SK-N-SH (cell line): ENCODE measurements at regions not wholly inside any gene's neighbourhood (a gene's known extent, or its start where the extent isn't known, plus 50 kb on each side); places are given as distances from the start of the nearest gene placed in this dataset.
A peak's percentile ranks its signal among the peaks of the same experiment; 100 is the strongest.

Experiments used
- CTCF ChIA-PET: fragments of 300-600, 350-600 bp; formaldehyde crosslinking; extraction: SDS; loops from one replicate; lab custom pipeline; 2021; lab: Yijun Ruan, JAX
- POLR2A ChIA-PET: fragments of 350-600 bp; sonication (Branson Sonifier 250); formaldehyde crosslinking; extraction: SDS; loops from one replicate; lab custom pipeline; 2020; ENCODE audit warnings: antibody characterized with exemption, inconsistent platforms; lab: Yijun Ruan, JAX
- DNase-seq: peaks from one replicate; pipeline ENCODE4 v3.0.0; 2012
- H2AFZ ChIP-seq: fragments of 200-600 bp; sonication (generic); 2 replicates; pipeline ENCODE4 v1.8.1; 2016; ENCODE audit warnings: antibody characterized with exemption, mild to moderate bottlenecking, low read depth
- H3F3A ChIP-seq: fragments of 200-600 bp; sonication (generic); replicated peaks from 2 replicates; pipeline ENCODE3; 2016; ENCODE audit warnings: antibody characterized with exemption, mild to moderate bottlenecking; ENCODE audit not compliant: insufficient read depth
- H3K27ac ChIP-seq, 2 experiments: fragments of 200-500 bp in 1 of 2; fragments of 200-600 bp in 1 of 2; sonication (Bioruptor generic) in 1 of 2; sonication (generic), shearing (Covaris generic) in 1 of 2; 2 replicates each; pipeline versions ENCODE4 v1.5.1 to v1.6.1; 2014 to 2016; ENCODE audit warnings: low read depth in 2 of 2, inconsistent platforms in 1 of 2, low read length in 1 of 2, mild to moderate bottlenecking in 1 of 2, mixed read lengths in 1 of 2
- H3K27me3 ChIP-seq: fragments of 200-600 bp; sonication (generic), shearing (Covaris generic); 2 replicates; pipeline ENCODE4 v1.6.1; 2016; ENCODE audit warnings: mixed run types; ENCODE audit not compliant: insufficient read depth
- H3K36me3 ChIP-seq, 2 experiments: fragments of 200-500 bp in 1 of 2; fragments of 200-600 bp in 1 of 2; sonication (Bioruptor generic) in 1 of 2; sonication (generic) in 1 of 2; replicated peaks in 1 of 2; 2 replicates each; pipeline versions ENCODE3 to v1.5.1; 2014 to 2016; ENCODE audit warnings: low read length in 1 of 2, mild to moderate bottlenecking in 1 of 2; ENCODE audit not compliant: insufficient read depth in 2 of 2, control insufficient read depth in 1 of 2
- H3K4me1 ChIP-seq, 2 experiments: fragments of 200-500 bp in 1 of 2; fragments of 200-600 bp in 1 of 2; sonication (Bioruptor generic) in 1 of 2; sonication (generic), shearing (Covaris generic) in 1 of 2; 2 replicates each; pipeline versions ENCODE4 v1.5.1 to v1.6.1; 2014 to 2016; ENCODE audit warnings: low read depth in 1 of 2, low read length in 1 of 2, mixed run types in 1 of 2; ENCODE audit not compliant: insufficient read depth in 2 of 2, control insufficient read depth in 1 of 2
- H3K4me2 ChIP-seq: fragments of 200-600 bp; sonication (generic), shearing (Covaris generic); 2 replicates; pipeline ENCODE4 v1.6.1; 2017; ENCODE audit warnings: mixed run types
- H3K4me3 ChIP-seq, 2 experiments: fragments of 200-500 bp in 1 of 2; fragments of 200-600 bp in 1 of 2; sonication (Bioruptor generic) in 1 of 2; sonication (generic), shearing (Covaris generic) in 1 of 2; 2 replicates each; pipeline versions ENCODE4 v1.5.1 to v1.8.1; 2014 to 2016; ENCODE audit warnings: low read depth in 2 of 2, inconsistent platforms in 1 of 2, low read length in 1 of 2, mild to moderate bottlenecking in 1 of 2, mixed read lengths in 1 of 2, moderate library complexity in 1 of 2
- H3K79me2 ChIP-seq: fragments of 200-600 bp; sonication (generic); 2 replicates; pipeline ENCODE4 v1.8.1; 2017; ENCODE audit warnings: mild to moderate bottlenecking; ENCODE audit not compliant: insufficient read depth
- H3K9ac ChIP-seq: fragments of 200-600 bp; sonication (generic); 2 replicates; pipeline ENCODE4 v1.6.1; 2017; ENCODE audit warnings: mixed run types
- H3K9me2 ChIP-seq: fragments of 200-600 bp; sonication (generic); 2 replicates; pipeline ENCODE4 v1.6.1; 2017; ENCODE audit warnings: mixed run types
- H3K9me3 ChIP-seq: fragments of 200-600 bp; sonication (generic); 2 replicates; pipeline ENCODE4 v1.6.1; 2017; ENCODE audit warnings: mixed run types, mild to moderate bottlenecking, moderate library complexity
- H4K20me1 ChIP-seq: fragments of 200-600 bp; sonication (generic); 2 replicates; pipeline ENCODE4 v1.6.1; 2017; ENCODE audit warnings: mild to moderate bottlenecking, mixed run types; ENCODE audit not compliant: insufficient read depth
- CTCF ChIP-seq: fragments of 200-600 bp; sonication (generic); IDR thresholded peaks from 2 replicates; pipeline ENCODE4 v1.6.1; 2017; ENCODE audit warnings: antibody characterized with exemption, mild to moderate bottlenecking, moderate library complexity
- FOXM1 ChIP-seq: IDR thresholded peaks from 2 replicates; pipeline ENCODE4 v1.4.0; 2012; ENCODE audit warnings: low read depth, mild to moderate bottlenecking
- MAX ChIP-seq: IDR thresholded peaks from 2 replicates; pipeline ENCODE4 v1.4.0; 2012; ENCODE audit warnings: low read depth
- NRF1 ChIP-seq: IDR thresholded peaks from 2 replicates; pipeline ENCODE4 v1.6.1; 2012; ENCODE audit warnings: low read depth, mild to moderate bottlenecking, low read length
- RCOR1 ChIP-seq: fragments of 150-350 bp; IDR thresholded peaks from 2 replicates; pipeline ENCODE4 v1.6.1; 2017; ENCODE audit warnings: antibody characterized with exemption, low read length
- RFX5 ChIP-seq: IDR thresholded peaks from 2 replicates; pipeline ENCODE4 v1.6.1; 2012; ENCODE audit warnings: mild to moderate bottlenecking, improper control_type of control experiment, low read length
- RXRA ChIP-seq: IDR thresholded peaks from 2 replicates; pipeline ENCODE4 v1.4.0; 2012; ENCODE audit warnings: low read depth, mild to moderate bottlenecking, borderline replicate concordance
- TAF1 ChIP-seq: IDR thresholded peaks from 2 replicates; pipeline ENCODE4 v1.6.1; 2012; ENCODE audit warnings: low read depth, mild to moderate bottlenecking, low read length, moderate library complexity, borderline replicate concordance
- TEAD4 ChIP-seq: IDR thresholded peaks from 2 replicates; pipeline ENCODE4 v1.4.0; 2012; ENCODE audit warnings: mild to moderate bottlenecking, borderline replicate concordance; ENCODE audit not compliant: insufficient read depth
- YY1 ChIP-seq: IDR thresholded peaks from 2 replicates; pipeline ENCODE4 v1.4.0; 2012; ENCODE audit warnings: low read depth, mild to moderate bottlenecking
- ZBTB33 ChIP-seq: IDR thresholded peaks from 2 replicates; pipeline ENCODE4 v1.4.0; 2012; ENCODE audit warnings: low read depth, borderline replicate concordance
- WGBS: methylation state at CpG from one replicate; pipeline ENCODE4 v1.1.6; 2017; ENCODE audit warnings: low lambda C conversion rate; 5-methylcytosine and 5-hydroxymethylcytosine counted together

GRCh38 chr1:193542690-193543089 is 356.3 kb upstream of the B3GALT2 start:
- POLR2A ChIA-PET = no interaction called here

GRCh38 chr1:193540511-193540910 is 354.1 kb upstream of the B3GALT2 start:
- H4K20me1 ChIP-seq = no peaks in the 10 kb centered on the region
- H3K36me3 ChIP-seq = no peaks in the 10 kb centered on the region
- ChIA-PET POLR2A (no interaction called here), CTCF (no interaction called here)
- H2AFZ ChIP-seq = peak overlapping the region; percentile 44; the same call in 1 of the 2 replicates
- no peaks in the 10 kb centered on the region for H3K27me3 ChIP-seq
- H3K4me3 ChIP-seq = no peak overlapping the region
- no peak for DNase-seq
- TF ChIP-seq CTCF (no peak), TAF1 (no peak)
- no peaks in the 10 kb centered on the region for H3K9me2 ChIP-seq
- H3K9ac ChIP-seq = no peak overlapping the region
- H3F3A ChIP-seq = no peaks in the 10 kb centered on the region
- no peaks in the 10 kb centered on the region for H3K79me2 ChIP-seq
- H3K4me2 ChIP-seq = no peak overlapping the region
- H3K27ac ChIP-seq = no peak overlapping the region
- no peaks in the 10 kb centered on the region for H3K9me3 ChIP-seq
- H3K4me1 ChIP-seq = peaks cover 2 to 4% of the 10 kb centered on the region in 2 experiments; a peak in 2 of 4 replicates

More at GRCh38 chr1:193542690-193543089, 356.3 kb upstream of the B3GALT2 start:
- DNase-seq = no peak
- Histone ChIP-seq H3K79me2 (no peaks in the 10 kb centered on the region), H3K27ac (peak overlapping the region in 1 of 2 experiments; percentile 50; a peak in 1 of 4 replicates), H2AFZ (no peak overlapping the region), H3K4me2 (no peak overlapping the region), H3K27me3 (no peaks in the 10 kb centered on the region), H4K20me1 (no peaks in the 10 kb centered on the region), H3K9ac (no peak overlapping the region), H3K4me3 (no peak overlapping the region), H3K36me3 (no peaks in the 10 kb centered on the region), H3F3A (no peaks in the 10 kb centered on the region), H3K9me2 (no peaks in the 10 kb centered on the region), H3K9me3 (no peaks in the 10 kb centered on the region), H3K4me1 (peaks cover 2 to 4% of the 10 kb centered on the region in 2 experiments; a peak in 2 of 4 replicates)
- TF ChIP-seq MAX (no peak), RFX5 (no peak), NRF1 (no peak), RXRA (no peak), RCOR1 (no peak), YY1 (no peak), ZBTB33 (no peak), FOXM1 (no peak), TAF1 (no peak), TEAD4 (no peak)
- WGBS = 15% methylated on average over 1 of the region's 1 CpG
- CTCF ChIA-PET = no interaction called here
